H9 (cell line): ENCODE measurements at regions not wholly inside any gene's neighbourhood (a gene's known extent, or its start where the extent isn't known, plus 50 kb on each side); places are given as distances from the start of the nearest gene placed in this dataset.

Experiments
- DNase-seq: peaks from one replicate; pipeline ENCODE4 v3.0.0-alpha.2; 2017
- H2AFZ ChIP-seq: one replicate; pipeline ENCODE4 v1.6.1; 2013; ENCODE audit warnings: mild to moderate bottlenecking, low read length, control low read depth, moderate library complexity
- H2AK5ac ChIP-seq: 2 replicates; pipeline ENCODE4 v1.6.1; 2013; ENCODE audit warnings: low read length, control low read depth, mixed read lengths; ENCODE audit not compliant: insufficient read length
- H2BK120ac ChIP-seq: one replicate; pipeline ENCODE4 v1.6.1; 2013; ENCODE audit warnings: low read depth, mild to moderate bottlenecking, low read length, control low read depth, inconsistent platforms; ENCODE audit not compliant: poor library complexity, severe bottlenecking
- H2BK12ac ChIP-seq: 2 replicates; pipeline ENCODE4 v1.6.1; 2013; ENCODE audit warnings: low read length, control low read depth, mixed read lengths, low read depth; ENCODE audit not compliant: insufficient read length
- H2BK15ac ChIP-seq: 2 replicates; pipeline ENCODE4 v1.6.1; 2013; ENCODE audit warnings: low read depth, low read length, control low read depth
- H2BK20ac ChIP-seq: one replicate; pipeline ENCODE4 v1.6.1; 2013; ENCODE audit warnings: low read depth, mild to moderate bottlenecking, low read length, control low read depth, inconsistent platforms; ENCODE audit not compliant: poor library complexity, severe bottlenecking
- H2BK5ac ChIP-seq: 2 replicates; pipeline ENCODE4 v1.6.1; 2013; ENCODE audit warnings: low read length, control low read depth, mixed read lengths; ENCODE audit not compliant: insufficient read length
- H3K14ac ChIP-seq: 2 replicates; pipeline ENCODE4 v1.6.1; 2013; ENCODE audit warnings: low read length, control low read depth; ENCODE audit not compliant: insufficient read depth
- H3K18ac ChIP-seq: 2 replicates; pipeline ENCODE4 v1.6.1; 2013; ENCODE audit warnings: low read depth, mild to moderate bottlenecking, mixed read lengths, low read length, control low read depth; ENCODE audit not compliant: insufficient read length
- H3K23ac ChIP-seq: 2 replicates; pipeline ENCODE4 v1.6.1; 2013; ENCODE audit warnings: low read length, control low read depth, mixed read lengths, low read depth; ENCODE audit not compliant: insufficient read length
- H3K23me2 ChIP-seq: 2 replicates; pipeline ENCODE4 v1.6.1; 2013; ENCODE audit warnings: low read depth, mild to moderate bottlenecking, mixed read lengths, low read length, control low read depth; ENCODE audit not compliant: insufficient read length, poor library complexity, severe bottlenecking
- H3K27ac ChIP-seq: 2 replicates; pipeline ENCODE4 v1.5.1; 2013; ENCODE audit warnings: low read length, control low read depth, mixed read lengths, low read depth; ENCODE audit not compliant: insufficient read length
- H3K27me3 ChIP-seq: 2 replicates; pipeline ENCODE4 v1.6.1; 2013; ENCODE audit warnings: low read length, control low read depth, inconsistent platforms; ENCODE audit not compliant: insufficient read depth
- H3K4ac ChIP-seq: 2 replicates; pipeline ENCODE4 v1.6.1; 2013; ENCODE audit warnings: low read depth, mild to moderate bottlenecking, control low read depth, inconsistent platforms, low read length, moderate library complexity
- H3K4me1 ChIP-seq: 2 replicates; pipeline ENCODE4 v1.6.1; 2013; ENCODE audit warnings: low read length, control low read depth, inconsistent platforms; ENCODE audit not compliant: insufficient read depth
- H3K4me2 ChIP-seq: 2 replicates; pipeline ENCODE4 v1.6.1; 2013; ENCODE audit warnings: low read length, control low read depth, mixed read lengths; ENCODE audit not compliant: insufficient read length, insufficient read depth
- H3K56ac ChIP-seq: 2 replicates; pipeline ENCODE4 v1.6.1; 2013; ENCODE audit warnings: low read depth, mild to moderate bottlenecking, mixed read lengths, low read length, control low read depth; ENCODE audit not compliant: insufficient read length
- H3K79me1 ChIP-seq: 2 replicates; pipeline ENCODE4 v1.6.1; 2013; ENCODE audit warnings: low read depth, mild to moderate bottlenecking, moderate library complexity, low read length, control low read depth, inconsistent platforms; ENCODE audit not compliant: insufficient read depth, poor library complexity, severe bottlenecking
- H3K79me2 ChIP-seq: 2 replicates; pipeline ENCODE4 v1.6.1; 2013; ENCODE audit warnings: low read length, control low read depth, inconsistent platforms; ENCODE audit not compliant: insufficient read depth
- H3K9ac ChIP-seq: 2 replicates; pipeline ENCODE4 v1.6.1; 2013; ENCODE audit warnings: low read length, control low read depth, mixed read lengths; ENCODE audit not compliant: insufficient read length; ENCODE audit errors: extremely low read depth
- H3K9me3 ChIP-seq: one replicate; pipeline ENCODE4 v1.6.1; 2013; ENCODE audit warnings: low read depth, low read length, inconsistent platforms; ENCODE audit not compliant: control insufficient read depth
- H3T11ph ChIP-seq: one replicate; pipeline ENCODE4 v1.6.1; 2013; ENCODE audit warnings: mild to moderate bottlenecking, low read length, control low read depth, inconsistent platforms
- H4K20me1 ChIP-seq: one replicate; pipeline ENCODE4 v1.6.1; 2013; ENCODE audit not compliant: control insufficient read depth, insufficient read length, insufficient read depth
- H4K5ac ChIP-seq: 2 replicates; pipeline ENCODE4 v1.6.1; 2013; ENCODE audit warnings: low read depth, mild to moderate bottlenecking, mixed read lengths, low read length, control low read depth; ENCODE audit not compliant: insufficient read length
- H4K8ac ChIP-seq: replicated peaks from 2 replicates; pipeline ENCODE4 v1.6.1; 2013; ENCODE audit warnings: low read length, control low read depth, mixed read lengths, low read depth; ENCODE audit not compliant: insufficient read length
- H4K91ac ChIP-seq: 2 replicates; pipeline ENCODE4 v1.6.1; 2013; ENCODE audit warnings: low read depth, mild to moderate bottlenecking, moderate library complexity, mixed read lengths, low read length, control low read depth; ENCODE audit not compliant: insufficient read length
- H3K27ac Mint-ChIP-seq, 3 experiments: 2 replicates in 2 of 3; 3 replicates in 1 of 3; pipeline ENCODE4 v1.8.0; 2020 to 2021; ENCODE audit warnings: mixed read lengths in 3 of 3, mild to moderate bottlenecking in 1 of 3, moderate library complexity in 1 of 3
- H3K27me3 Mint-ChIP-seq: 2 replicates; pipeline ENCODE4 v1.8.0; 2021; ENCODE audit warnings: low read depth, mild to moderate bottlenecking, moderate library complexity, mixed read lengths
- H3K36me3 Mint-ChIP-seq, 3 experiments: 2 replicates in 2 of 3; 3 replicates in 1 of 3; pipeline ENCODE4 v1.8.0; 2020 to 2021; ENCODE audit warnings: low read depth in 3 of 3, mixed read lengths in 3 of 3; ENCODE audit not compliant: insufficient read depth in 1 of 3
- H3K4me1 Mint-ChIP-seq, 2 experiments: 2 replicates each; pipeline ENCODE4 v1.8.0; 2020; ENCODE audit warnings: mixed read lengths in 2 of 2
- H3K4me3 Mint-ChIP-seq, 2 experiments: 2 replicates in 1 of 2; 3 replicates in 1 of 2; pipeline ENCODE4 v1.8.0; 2020 to 2021; ENCODE audit warnings: mild to moderate bottlenecking in 2 of 2, mixed read lengths in 2 of 2, moderate library complexity in 1 of 2
- H3K9me3 Mint-ChIP-seq, 2 experiments: 2 replicates in 1 of 2; 3 replicates in 1 of 2; pipeline ENCODE4 v1.8.0; 2020; ENCODE audit warnings: mild to moderate bottlenecking in 2 of 2, mixed read lengths in 2 of 2, moderate library complexity in 1 of 2
- WGBS: extraction: QIAGEN DNeasy Blood & Tissue Kit; methylation state at CpG from one replicate; pipeline ENCODE4 v1.1.7; 2013; ENCODE audit warnings: missing lambda C conversion rate, low lambda C conversion rate, mixed read lengths; ENCODE audit not compliant: insufficient read length; ENCODE audit errors: extremely low coverage; 5-methylcytosine and 5-hydroxymethylcytosine counted together
- TF ChIP-seq, protein P1 (sequence below): fragments of 200-600 bp; sonication (generic); conservative IDR thresholded peaks from 3 replicates; pipeline ENCODE4 v1.8.0; 2021; ENCODE audit warnings: antibody characterized with exemption, mild to moderate bottlenecking

DNA sequence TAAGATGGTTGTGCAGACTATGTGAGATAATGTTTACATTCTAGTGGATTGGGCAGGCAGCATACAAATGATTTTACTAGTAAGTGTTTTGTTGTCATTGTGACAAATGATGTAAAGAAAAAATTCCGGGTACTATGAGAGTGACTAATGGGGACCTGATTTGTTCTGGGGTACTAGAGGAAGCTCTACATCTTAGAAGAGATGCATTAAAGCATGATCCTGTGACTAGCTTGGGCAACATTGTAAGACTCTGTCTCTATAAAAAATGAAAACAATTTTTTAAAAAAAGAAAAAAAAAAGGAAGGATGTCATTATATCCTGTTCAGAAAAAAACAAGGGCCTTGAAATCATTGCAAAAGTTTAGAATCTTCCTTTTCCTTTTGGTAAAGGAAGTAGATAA, 58.1 kb upstream of the MYRIP start:
- Mint-ChIP-seq H3K27me3 (no peaks in the 10 kb centered on the region; the same call in none of the 2 replicates), H3K4me1 (peaks cover 0 to 2% of the 10 kb centered on the region in 2 experiments; a peak in 2 of 4 replicates), H3K36me3 (no peaks in the 10 kb centered on the region), H3K4me3 (no peak overlapping the region), H3K27ac (no peak overlapping the region), H3K9me3 (no peaks in the 10 kb centered on the region; a peak in 1 of 5 replicates)
- Histone ChIP-seq H3K4ac (no peak overlapping the region), H2BK5ac (no peak overlapping the region), H3K56ac (no peak overlapping the region), H3K9me3 (no peaks in the 10 kb centered on the region), H2AFZ (no peak overlapping the region), H3T11ph (no peak overlapping the region), H2AK5ac (no peak overlapping the region), H3K4me1 (no peaks in the 10 kb centered on the region), H3K27ac (no peak overlapping the region), H2BK15ac (no peak overlapping the region), H3K23ac (no peak overlapping the region), H3K4me2 (no peak overlapping the region), H3K18ac (no peak overlapping the region), H2BK120ac (no peak overlapping the region), H3K27me3 (no peaks in the 10 kb centered on the region), H3K23me2 (no peaks in the 10 kb centered on the region), H3K79me1 (no peaks in the 10 kb centered on the region), H4K91ac (no peak overlapping the region), H4K8ac (no peak overlapping the region), H4K20me1 (no peaks in the 10 kb centered on the region), H2BK12ac (no peak overlapping the region), H3K14ac (no peak overlapping the region), H4K5ac (no peak overlapping the region), H3K79me2 (no peaks in the 10 kb centered on the region), H2BK20ac (no peak overlapping the region), H3K9ac (no peak overlapping the region)
- TF ChIP-seq, protein P1, sequence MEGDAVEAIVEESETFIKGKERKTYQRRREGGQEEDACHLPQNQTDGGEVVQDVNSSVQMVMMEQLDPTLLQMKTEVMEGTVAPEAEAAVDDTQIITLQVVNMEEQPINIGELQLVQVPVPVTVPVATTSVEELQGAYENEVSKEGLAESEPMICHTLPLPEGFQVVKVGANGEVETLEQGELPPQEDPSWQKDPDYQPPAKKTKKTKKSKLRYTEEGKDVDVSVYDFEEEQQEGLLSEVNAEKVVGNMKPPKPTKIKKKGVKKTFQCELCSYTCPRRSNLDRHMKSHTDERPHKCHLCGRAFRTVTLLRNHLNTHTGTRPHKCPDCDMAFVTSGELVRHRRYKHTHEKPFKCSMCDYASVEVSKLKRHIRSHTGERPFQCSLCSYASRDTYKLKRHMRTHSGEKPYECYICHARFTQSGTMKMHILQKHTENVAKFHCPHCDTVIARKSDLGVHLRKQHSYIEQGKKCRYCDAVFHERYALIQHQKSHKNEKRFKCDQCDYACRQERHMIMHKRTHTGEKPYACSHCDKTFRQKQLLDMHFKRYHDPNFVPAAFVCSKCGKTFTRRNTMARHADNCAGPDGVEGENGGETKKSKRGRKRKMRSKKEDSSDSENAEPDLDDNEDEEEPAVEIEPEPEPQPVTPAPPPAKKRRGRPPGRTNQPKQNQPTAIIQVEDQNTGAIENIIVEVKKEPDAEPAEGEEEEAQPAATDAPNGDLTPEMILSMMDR: no peak
- no CpG with 5 or more reads among the region's 1 CpG for WGBS
- DNase-seq: no peak
